ENCODE measurements at regions not wholly inside any gene's neighbourhood (a gene's known extent, or its start where the extent isn't known, plus 50 kb on each side); places are given as distances from the start of the nearest gene placed in this dataset.

DNA sequence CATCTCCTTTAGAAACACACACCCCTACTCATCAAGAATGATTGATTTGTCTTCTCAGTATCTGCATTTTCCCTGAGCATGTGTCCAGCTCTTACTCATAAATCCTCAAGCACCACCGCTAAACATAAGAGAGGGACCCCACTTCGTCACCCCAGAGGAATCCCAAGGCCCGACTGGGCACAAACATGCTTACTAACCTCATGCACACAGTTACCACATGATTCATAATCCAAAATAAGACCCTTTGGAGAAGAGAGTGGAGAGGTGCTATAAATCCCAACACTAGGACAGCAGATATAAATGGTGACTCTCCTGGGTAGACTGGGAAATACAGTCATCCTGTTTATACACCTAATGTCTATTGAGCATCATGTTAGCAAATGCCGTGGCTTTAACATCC lies 843.2 kb upstream of the ID2 start:
- TF ChIP-seq, protein P1, sequence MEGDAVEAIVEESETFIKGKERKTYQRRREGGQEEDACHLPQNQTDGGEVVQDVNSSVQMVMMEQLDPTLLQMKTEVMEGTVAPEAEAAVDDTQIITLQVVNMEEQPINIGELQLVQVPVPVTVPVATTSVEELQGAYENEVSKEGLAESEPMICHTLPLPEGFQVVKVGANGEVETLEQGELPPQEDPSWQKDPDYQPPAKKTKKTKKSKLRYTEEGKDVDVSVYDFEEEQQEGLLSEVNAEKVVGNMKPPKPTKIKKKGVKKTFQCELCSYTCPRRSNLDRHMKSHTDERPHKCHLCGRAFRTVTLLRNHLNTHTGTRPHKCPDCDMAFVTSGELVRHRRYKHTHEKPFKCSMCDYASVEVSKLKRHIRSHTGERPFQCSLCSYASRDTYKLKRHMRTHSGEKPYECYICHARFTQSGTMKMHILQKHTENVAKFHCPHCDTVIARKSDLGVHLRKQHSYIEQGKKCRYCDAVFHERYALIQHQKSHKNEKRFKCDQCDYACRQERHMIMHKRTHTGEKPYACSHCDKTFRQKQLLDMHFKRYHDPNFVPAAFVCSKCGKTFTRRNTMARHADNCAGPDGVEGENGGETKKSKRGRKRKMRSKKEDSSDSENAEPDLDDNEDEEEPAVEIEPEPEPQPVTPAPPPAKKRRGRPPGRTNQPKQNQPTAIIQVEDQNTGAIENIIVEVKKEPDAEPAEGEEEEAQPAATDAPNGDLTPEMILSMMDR (IDR thresholded peaks at IDR 0.05): no peak
- no peak for TF ChIP-seq POLR2A (IDR thresholded peaks at IDR 0.05)

Measured in heart left ventricle (tissue), 13 donors.